ENCODE measurements at regions not wholly inside any gene's neighbourhood (a gene's known extent, or its start where the extent isn't known, plus 50 kb on each side); places are given as distances from the start of the nearest gene placed in this dataset.

DNA sequence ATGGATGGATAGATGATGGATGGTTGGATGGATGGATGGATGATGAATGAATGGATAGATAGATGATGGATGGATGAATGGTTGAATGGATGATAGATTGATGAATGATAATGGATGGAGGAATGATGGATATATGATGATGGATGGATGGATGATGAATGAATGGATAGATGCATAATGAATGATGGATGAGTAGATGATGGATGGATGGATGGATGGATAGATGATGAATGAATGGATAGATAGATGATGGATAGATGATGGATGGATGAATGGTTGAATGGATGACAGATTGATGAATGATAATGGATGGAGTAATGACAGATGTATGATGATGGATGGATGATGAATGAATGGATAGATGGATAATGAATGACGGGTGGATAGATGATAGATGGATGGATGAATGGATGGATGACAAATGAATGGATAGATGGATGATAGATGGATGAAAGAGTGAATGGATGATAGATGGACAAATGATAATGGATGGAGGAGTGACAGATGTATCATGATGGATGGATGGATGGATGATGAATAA, 1466.5 kb downstream of the BRD1 start:
- DNase-seq (ENCODE audit: low read depth, low spot score) = no peak
- Histone ChIP-seq H3K9me3 (ENCODE audit: control insufficient read depth in 1 of 2, insufficient read depth in 1 of 2, low read depth in 1 of 2, low read length in 2 of 2) (no peaks in the 10 kb centered on the region; a peak in 1 of 4 replicates), H3K27me3 (ENCODE audit: insufficient read depth, low read length) (no peaks in the 10 kb centered on the region), H3K4me3 (replicated peaks in 1 of 2; ENCODE audit: low read depth in 1 of 2, low read length in 2 of 2) (no peak overlapping the region), H3K9me2 (ENCODE audit: insufficient read depth) (no peaks in the 10 kb centered on the region), H3K36me3 (ENCODE audit: control insufficient read depth in 1 of 2, insufficient read depth in 2 of 2, low read length in 2 of 2) (no peaks in the 10 kb centered on the region), H3K4me2 (ENCODE audit: low read length) (no peak overlapping the region), H3K9ac (ENCODE audit: low read length) (no peak overlapping the region), H3K27ac (ENCODE audit: low read depth, low read length) (no peak overlapping the region), H3K79me2 (ENCODE audit: insufficient read depth, low read length) (no peaks in the 10 kb centered on the region), H3K4me1 (ENCODE audit: control insufficient read depth in 1 of 2, insufficient read depth in 2 of 2, low read length in 2 of 2) (no peaks in the 10 kb centered on the region), H4K20me1 (ENCODE audit: insufficient read depth) (no peaks in the 10 kb centered on the region), H2AFZ (ENCODE audit: low read depth, low read length, poor library complexity, severe bottlenecking) (no peak overlapping the region)
- RAD21 ChIA-PET (ENCODE audit: low non-redundant PET in 1 of 2, low total read pairs in 2 of 2, uncharacterized antibody in 2 of 2, unreplicated experiment in 2 of 2) = no interaction called here
- POLR2A ChIA-PET = no interaction called here
- no TSS peak for BruUV-seq (replicated peaks)
- TF ChIP-seq SRF (IDR thresholded peaks at IDR 0.05; ENCODE audit: low read depth) (no peak), ZNF274 (IDR thresholded peaks at IDR 0.05; ENCODE audit: low read depth, low read length) (no peak), ELF1 (IDR thresholded peaks at IDR 0.05; ENCODE audit: borderline replicate concordance, low read depth) (no peak), CEBPB (IDR thresholded peaks at IDR 0.05; ENCODE audit: low read depth) (no peak), EZH2phosphoT487 (IDR thresholded peaks at IDR 0.05; ENCODE audit: borderline replicate concordance) (no peak)
- CTCF ChIA-PET = no interaction called here
- intact Hi-C loops (cut with micrococcal nuclease) = no loop called here
- no peak for ATAC-seq

- no peaks in the 10 kb centered on the region for H3K4me1 ChIP-seq (ENCODE audit: control insufficient read depth in 1 of 2, insufficient read depth in 2 of 2, low read length in 2 of 2)
- ATAC-seq = no peak
- no peak overlapping the region for H3K4me3 ChIP-seq (replicated peaks in 1 of 2; ENCODE audit: low read depth in 1 of 2, low read length in 2 of 2)
- H3K27me3 ChIP-seq (ENCODE audit: insufficient read depth, low read length) = no peaks in the 10 kb centered on the region
- ChIA-PET RAD21 (ENCODE audit: low non-redundant PET in 1 of 2, low total read pairs in 2 of 2, uncharacterized antibody in 2 of 2, unreplicated experiment in 2 of 2) (no interaction called here), CTCF (no interaction called here), POLR2A (no interaction called here)
- H4K20me1 ChIP-seq (ENCODE audit: insufficient read depth) = no peaks in the 10 kb centered on the region
- TF ChIP-seq ELF1 (IDR thresholded peaks at IDR 0.05; ENCODE audit: borderline replicate concordance, low read depth) (no peak), SRF (IDR thresholded peaks at IDR 0.05; ENCODE audit: low read depth) (no peak), ZFX (IDR thresholded peaks at IDR 0.05) (no peak), EZH2phosphoT487 (IDR thresholded peaks at IDR 0.05; ENCODE audit: borderline replicate concordance) (no peak), SP1 (IDR thresholded peaks at IDR 0.05; ENCODE audit: low read depth) (no peak), CEBPB (IDR thresholded peaks at IDR 0.05; ENCODE audit: low read depth) (no peak), YY1 (IDR thresholded peaks at IDR 0.05; ENCODE audit: extremely low read depth, insufficient replicate concordance, low read depth, low read length) (no peak), JUND (IDR thresholded peaks at IDR 0.05) (no peak)
- H3K9me3 ChIP-seq (ENCODE audit: control insufficient read depth in 1 of 2, insufficient read depth in 1 of 2, low read depth in 1 of 2, low read length in 2 of 2) = no peaks in the 10 kb centered on the region; a peak in 1 of 4 replicates
- no peak overlapping the region for H2AFZ ChIP-seq (ENCODE audit: low read depth, low read length, poor library complexity, severe bottlenecking)
- H3K36me3 ChIP-seq (ENCODE audit: control insufficient read depth in 1 of 2, insufficient read depth in 2 of 2, low read length in 2 of 2) = no peaks in the 10 kb centered on the region
- no peak overlapping the region for H3K4me2 ChIP-seq (ENCODE audit: low read length)
- H3K9me2 ChIP-seq (ENCODE audit: insufficient read depth) = no peaks in the 10 kb centered on the region
- H3K27ac ChIP-seq (ENCODE audit: low read depth, low read length) = no peak overlapping the region
- no TSS peak for BruUV-seq (replicated peaks)
- no peak overlapping the region for H3K9ac ChIP-seq (ENCODE audit: low read length)
- no peaks in the 10 kb centered on the region for H3K79me2 ChIP-seq (ENCODE audit: insufficient read depth, low read length)
- intact Hi-C loops (cut with micrococcal nuclease) = no loop called here
- no peak for DNase-seq (ENCODE audit: low read depth, low spot score)
These were observed 1468.1 kb downstream of the BRD1 start for GRCh38 chr22:48359613-48359965.
